ENCODE measurements at regions not wholly inside any gene's neighbourhood (a gene's known extent, or its start where the extent isn't known, plus 50 kb on each side); places are given as distances from the start of the nearest gene placed in this dataset.

DNA sequence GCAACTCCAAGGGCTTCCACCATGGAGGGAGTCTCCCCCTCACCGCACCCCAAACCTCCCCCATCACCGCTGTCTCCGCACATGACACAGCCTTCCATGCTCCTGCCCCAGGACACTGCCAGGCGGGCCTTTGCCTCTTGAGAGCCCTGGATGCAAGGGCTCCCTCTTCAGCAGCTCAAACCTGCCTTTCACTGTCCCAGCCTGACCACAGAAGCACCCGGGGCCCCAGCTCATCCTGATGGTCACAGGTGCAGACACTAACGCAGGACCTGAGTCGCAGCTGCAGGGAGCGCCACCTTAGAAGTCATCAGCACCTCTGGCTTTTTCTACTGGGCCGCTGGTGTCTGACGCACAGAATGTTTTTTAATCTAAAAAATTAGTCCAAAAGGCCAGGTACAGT lies 54.0 kb downstream of the SYNE3 start:
- RAD21 ChIA-PET (ENCODE audit: low non-redundant PET in 1 of 2, low total read pairs in 2 of 2, uncharacterized antibody in 2 of 2, unreplicated experiment in 2 of 2): no interaction called here
- Histone ChIP-seq H2AFZ (ENCODE audit: low read depth, low read length, poor library complexity, severe bottlenecking) (no peak overlapping the region), H3K4me2 (ENCODE audit: low read length) (no peak overlapping the region), H3K27ac (ENCODE audit: low read depth, low read length) (no peak overlapping the region), H3K79me2 (ENCODE audit: insufficient read depth, low read length) (no peaks in the 10 kb centered on the region), H3K9me3 (ENCODE audit: control insufficient read depth in 1 of 2, insufficient read depth in 1 of 2, low read depth in 1 of 2, low read length in 2 of 2) (no peaks in the 10 kb centered on the region), H3K27me3 (ENCODE audit: insufficient read depth, low read length) (peaks cover 16% of the 10 kb centered on the region; the same call in 1 of the 2 replicates), H3K4me3 (replicated peaks in 1 of 2; ENCODE audit: low read depth in 1 of 2, low read length in 2 of 2) (no peak overlapping the region), H4K20me1 (ENCODE audit: insufficient read depth) (no peaks in the 10 kb centered on the region), H3K9ac (ENCODE audit: low read length) (no peak overlapping the region), H3K9me2 (ENCODE audit: insufficient read depth) (no peaks in the 10 kb centered on the region), H3K36me3 (ENCODE audit: control insufficient read depth in 1 of 2, insufficient read depth in 2 of 2, low read length in 2 of 2) (no peaks in the 10 kb centered on the region), H3K4me1 (ENCODE audit: control insufficient read depth in 1 of 2, insufficient read depth in 2 of 2, low read length in 2 of 2) (peaks cover 11 to 14% of the 10 kb centered on the region in 2 experiments)
- no TSS peak for BruUV-seq (replicated peaks)
- intact Hi-C loops (cut with micrococcal nuclease): no loop called here
- TF ChIP-seq SRF (IDR thresholded peaks at IDR 0.05; ENCODE audit: low read depth) (no peak), CEBPB (IDR thresholded peaks at IDR 0.05; ENCODE audit: low read depth) (no peak), FOSL1 (IDR thresholded peaks at IDR 0.05; ENCODE audit: low read depth) (no peak), SP1 (IDR thresholded peaks at IDR 0.05; ENCODE audit: low read depth) (no peak), POLR2A (IDR thresholded peaks at IDR 0.05; ENCODE audit: borderline replicate concordance, extremely low read depth, insufficient read depth, insufficient read length) (no peak), RAD21 (IDR thresholded peaks at IDR 0.05; ENCODE audit: low read depth) (no peak), EZH2 (IDR thresholded peaks at IDR 0.05) (no peak), EZH2phosphoT487 (IDR thresholded peaks at IDR 0.05; ENCODE audit: borderline replicate concordance) (no peak), ZNF274 (IDR thresholded peaks at IDR 0.05; ENCODE audit: low read depth, low read length) (no peak), TCF7L2 (IDR thresholded peaks at IDR 0.05; ENCODE audit: borderline replicate concordance, extremely low read depth, insufficient read depth, insufficient read length) (no peak), EGR1 (IDR thresholded peaks at IDR 0.05; ENCODE audit: low read depth) (no peak), ZFX (IDR thresholded peaks at IDR 0.05) (no peak), JUND (IDR thresholded peaks at IDR 0.05) (no peak), CBX3 (IDR thresholded peaks at IDR 0.05; ENCODE audit: low read depth) (no peak)
- TF ChIP-seq, protein P1, sequence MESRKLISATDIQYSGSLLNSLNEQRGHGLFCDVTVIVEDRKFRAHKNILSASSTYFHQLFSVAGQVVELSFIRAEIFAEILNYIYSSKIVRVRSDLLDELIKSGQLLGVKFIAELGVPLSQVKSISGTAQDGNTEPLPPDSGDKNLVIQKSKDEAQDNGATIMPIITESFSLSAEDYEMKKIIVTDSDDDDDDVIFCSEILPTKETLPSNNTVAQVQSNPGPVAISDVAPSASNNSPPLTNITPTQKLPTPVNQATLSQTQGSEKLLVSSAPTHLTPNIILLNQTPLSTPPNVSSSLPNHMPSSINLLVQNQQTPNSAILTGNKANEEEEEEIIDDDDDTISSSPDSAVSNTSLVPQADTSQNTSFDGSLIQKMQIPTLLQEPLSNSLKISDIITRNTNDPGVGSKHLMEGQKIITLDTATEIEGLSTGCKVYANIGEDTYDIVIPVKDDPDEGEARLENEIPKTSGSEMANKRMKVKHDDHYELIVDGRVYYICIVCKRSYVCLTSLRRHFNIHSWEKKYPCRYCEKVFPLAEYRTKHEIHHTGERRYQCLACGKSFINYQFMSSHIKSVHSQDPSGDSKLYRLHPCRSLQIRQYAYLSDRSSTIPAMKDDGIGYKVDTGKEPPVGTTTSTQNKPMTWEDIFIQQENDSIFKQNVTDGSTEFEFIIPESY (IDR thresholded peaks at IDR 0.05; ENCODE audit: extremely low read depth, insufficient replicate concordance, low read length): no peak
- TF ChIP-seq, protein P2, sequence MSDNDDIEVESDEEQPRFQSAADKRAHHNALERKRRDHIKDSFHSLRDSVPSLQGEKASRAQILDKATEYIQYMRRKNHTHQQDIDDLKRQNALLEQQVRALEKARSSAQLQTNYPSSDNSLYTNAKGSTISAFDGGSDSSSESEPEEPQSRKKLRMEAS (IDR thresholded peaks at IDR 0.05): no peak
- TF ChIP-seq, protein P3, sequence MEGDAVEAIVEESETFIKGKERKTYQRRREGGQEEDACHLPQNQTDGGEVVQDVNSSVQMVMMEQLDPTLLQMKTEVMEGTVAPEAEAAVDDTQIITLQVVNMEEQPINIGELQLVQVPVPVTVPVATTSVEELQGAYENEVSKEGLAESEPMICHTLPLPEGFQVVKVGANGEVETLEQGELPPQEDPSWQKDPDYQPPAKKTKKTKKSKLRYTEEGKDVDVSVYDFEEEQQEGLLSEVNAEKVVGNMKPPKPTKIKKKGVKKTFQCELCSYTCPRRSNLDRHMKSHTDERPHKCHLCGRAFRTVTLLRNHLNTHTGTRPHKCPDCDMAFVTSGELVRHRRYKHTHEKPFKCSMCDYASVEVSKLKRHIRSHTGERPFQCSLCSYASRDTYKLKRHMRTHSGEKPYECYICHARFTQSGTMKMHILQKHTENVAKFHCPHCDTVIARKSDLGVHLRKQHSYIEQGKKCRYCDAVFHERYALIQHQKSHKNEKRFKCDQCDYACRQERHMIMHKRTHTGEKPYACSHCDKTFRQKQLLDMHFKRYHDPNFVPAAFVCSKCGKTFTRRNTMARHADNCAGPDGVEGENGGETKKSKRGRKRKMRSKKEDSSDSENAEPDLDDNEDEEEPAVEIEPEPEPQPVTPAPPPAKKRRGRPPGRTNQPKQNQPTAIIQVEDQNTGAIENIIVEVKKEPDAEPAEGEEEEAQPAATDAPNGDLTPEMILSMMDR (IDR thresholded peaks at IDR 0.05 in 2 of 3, conservative IDR thresholded peaks at IDR 0.05 in 1 of 3; ENCODE audit: borderline replicate concordance in 1 of 3, insufficient read depth in 1 of 3, low read depth in 2 of 3, low read length in 2 of 3): no peak
- TF ChIP-seq, protein P4, sequence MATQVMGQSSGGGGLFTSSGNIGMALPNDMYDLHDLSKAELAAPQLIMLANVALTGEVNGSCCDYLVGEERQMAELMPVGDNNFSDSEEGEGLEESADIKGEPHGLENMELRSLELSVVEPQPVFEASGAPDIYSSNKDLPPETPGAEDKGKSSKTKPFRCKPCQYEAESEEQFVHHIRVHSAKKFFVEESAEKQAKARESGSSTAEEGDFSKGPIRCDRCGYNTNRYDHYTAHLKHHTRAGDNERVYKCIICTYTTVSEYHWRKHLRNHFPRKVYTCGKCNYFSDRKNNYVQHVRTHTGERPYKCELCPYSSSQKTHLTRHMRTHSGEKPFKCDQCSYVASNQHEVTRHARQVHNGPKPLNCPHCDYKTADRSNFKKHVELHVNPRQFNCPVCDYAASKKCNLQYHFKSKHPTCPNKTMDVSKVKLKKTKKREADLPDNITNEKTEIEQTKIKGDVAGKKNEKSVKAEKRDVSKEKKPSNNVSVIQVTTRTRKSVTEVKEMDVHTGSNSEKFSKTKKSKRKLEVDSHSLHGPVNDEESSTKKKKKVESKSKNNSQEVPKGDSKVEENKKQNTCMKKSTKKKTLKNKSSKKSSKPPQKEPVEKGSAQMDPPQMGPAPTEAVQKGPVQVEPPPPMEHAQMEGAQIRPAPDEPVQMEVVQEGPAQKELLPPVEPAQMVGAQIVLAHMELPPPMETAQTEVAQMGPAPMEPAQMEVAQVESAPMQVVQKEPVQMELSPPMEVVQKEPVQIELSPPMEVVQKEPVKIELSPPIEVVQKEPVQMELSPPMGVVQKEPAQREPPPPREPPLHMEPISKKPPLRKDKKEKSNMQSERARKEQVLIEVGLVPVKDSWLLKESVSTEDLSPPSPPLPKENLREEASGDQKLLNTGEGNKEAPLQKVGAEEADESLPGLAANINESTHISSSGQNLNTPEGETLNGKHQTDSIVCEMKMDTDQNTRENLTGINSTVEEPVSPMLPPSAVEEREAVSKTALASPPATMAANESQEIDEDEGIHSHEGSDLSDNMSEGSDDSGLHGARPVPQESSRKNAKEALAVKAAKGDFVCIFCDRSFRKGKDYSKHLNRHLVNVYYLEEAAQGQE (IDR thresholded peaks at IDR 0.05; ENCODE audit: low read depth): no peak
- POLR2A ChIA-PET: no interaction called here
- CTCF ChIA-PET: interaction anchor here (2.6 kb wide), 1 partner anchor 11 kb away, joined by 13 read pairs; no protein-coding TSS in a partner anchor
- ATAC-seq (no peak), DNase-seq (ENCODE audit: low read depth, low spot score) (no peak)

Data from HCT116 (cell line).